ENCODE measurements at regions not wholly inside any gene's neighbourhood (a gene's known extent, or its start where the extent isn't known, plus 50 kb on each side); places are given as distances from the start of the nearest gene placed in this dataset.

GRCh38 chr1:60348884-60349283 is 275.3 kb upstream of the C1orf87 start:
- TF ChIP-seq RAD21 (conservative IDR thresholded peaks at IDR 0.05) (no peak), CTCF (IDR thresholded peaks at IDR 0.05; ENCODE audit: poor library complexity, severe bottlenecking) (no peak), REST (IDR thresholded peaks at IDR 0.05; ENCODE audit: borderline replicate concordance) (no peak), MXI1 (conservative IDR thresholded peaks at IDR 0.05; ENCODE audit: poor library complexity, severe bottlenecking) (no peak), EP300 (conservative IDR thresholded peaks at IDR 0.05; ENCODE audit: poor library complexity, severe bottlenecking) (no peak), TAF1 (IDR thresholded peaks at IDR 0.05; ENCODE audit: low read depth) (no peak)
- Histone ChIP-seq H3K9me2 (ENCODE audit: insufficient read depth, low read length) (no peaks in the 10 kb centered on the region), H4K20me1 (ENCODE audit: insufficient read depth) (no peaks in the 10 kb centered on the region), H3K9me3 (ENCODE audit: low read length) (no peaks in the 10 kb centered on the region), H3K36me3 (ENCODE audit: insufficient read depth, low read length) (no peaks in the 10 kb centered on the region), H3K27me3 (ENCODE audit: insufficient read depth, low read depth, low read length) (no peaks in the 10 kb centered on the region), H3K79me2 (replicated peaks; ENCODE audit: insufficient read depth, low read length) (no peaks in the 10 kb centered on the region), H2AFZ (ENCODE audit: low read depth, low read length) (no peak overlapping the region), H3F3A (ENCODE audit: insufficient read depth, low read length, poor library complexity, severe bottlenecking) (no peaks in the 10 kb centered on the region), H3K4me2 (ENCODE audit: low read length) (no peak overlapping the region), H3K9ac (ENCODE audit: low read length) (no peak overlapping the region), H3K27ac (ENCODE audit: low read length) (no peak overlapping the region), H3K4me3 (ENCODE audit: low read length) (no peak overlapping the region)

DNA sequence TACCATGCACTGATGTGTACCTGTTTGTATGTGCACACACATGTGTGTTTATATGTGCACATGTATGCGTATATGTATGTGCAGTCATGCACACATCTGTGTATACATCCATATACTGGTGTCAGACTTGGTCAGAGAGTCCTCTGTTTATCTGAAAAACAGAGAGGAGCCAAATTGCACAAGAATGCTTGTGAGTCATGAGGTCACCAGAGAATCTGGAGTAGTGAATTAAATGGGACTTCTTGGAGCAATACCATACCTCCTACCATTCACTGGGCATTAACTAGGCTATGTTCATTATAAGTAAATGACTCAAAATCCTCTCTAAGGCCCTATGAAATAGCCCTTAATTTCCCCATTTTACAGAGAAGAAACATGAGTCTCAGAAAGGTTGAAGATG is 272.1 kb upstream of the C1orf87 start:
- H3F3A ChIP-seq (ENCODE audit: insufficient read depth, low read length, poor library complexity, severe bottlenecking), result no peaks in the 10 kb centered on the region
- H3K4me3 ChIP-seq (ENCODE audit: low read length), result no peak overlapping the region
- no peaks in the 10 kb centered on the region for H3K9me3 ChIP-seq (ENCODE audit: low read length)
- no peaks in the 10 kb centered on the region for H3K9me2 ChIP-seq (ENCODE audit: insufficient read depth, low read length)
- TF ChIP-seq SMC3 (conservative IDR thresholded peaks at IDR 0.05; ENCODE audit: poor library complexity), result no peak
- TF ChIP-seq EP300 (conservative IDR thresholded peaks at IDR 0.05; ENCODE audit: poor library complexity, severe bottlenecking), result no peak
- TF ChIP-seq RAD21 (conservative IDR thresholded peaks at IDR 0.05), result no peak
- TF ChIP-seq TAF1 (IDR thresholded peaks at IDR 0.05; ENCODE audit: low read depth), result no peak
- TF ChIP-seq REST (IDR thresholded peaks at IDR 0.05; ENCODE audit: borderline replicate concordance), result no peak
- TF ChIP-seq POLR2AphosphoS5 (IDR thresholded peaks at IDR 0.05), result no peak
- no peak for TF ChIP-seq CTCF (IDR thresholded peaks at IDR 0.05; ENCODE audit: poor library complexity, severe bottlenecking)
- no peak for TF ChIP-seq EZH2 (IDR thresholded peaks at IDR 0.05; ENCODE audit: borderline replicate concordance, insufficient read depth, low read length, poor library complexity, severe bottlenecking)
- no peak for TF ChIP-seq MXI1 (conservative IDR thresholded peaks at IDR 0.05; ENCODE audit: poor library complexity, severe bottlenecking)
- no peaks in the 10 kb centered on the region for H3K79me2 ChIP-seq (replicated peaks; ENCODE audit: insufficient read depth, low read length)
- no peaks in the 10 kb centered on the region for H3K36me3 ChIP-seq (ENCODE audit: insufficient read depth, low read length)
- H3K9ac ChIP-seq (ENCODE audit: low read length), result no peak overlapping the region
- H4K20me1 ChIP-seq (ENCODE audit: insufficient read depth), result no peaks in the 10 kb centered on the region
- H2AFZ ChIP-seq (ENCODE audit: low read depth, low read length), result no peak overlapping the region
- H3K27ac ChIP-seq (ENCODE audit: low read length), result no peak overlapping the region
- H3K4me2 ChIP-seq (ENCODE audit: low read length), result no peak overlapping the region
- no peaks in the 10 kb centered on the region for H3K27me3 ChIP-seq (ENCODE audit: insufficient read depth, low read depth, low read length)
